ENCODE measurements at regions not wholly inside any gene's neighbourhood (a gene's known extent, or its start where the extent isn't known, plus 50 kb on each side); places are given as distances from the start of the nearest gene placed in this dataset.
"Not testable (repeated sequence)": the region's sequence is repeated elsewhere in the genome, so short reads cannot be mapped to it uniquely, and the experiment has no call there.

DNA sequence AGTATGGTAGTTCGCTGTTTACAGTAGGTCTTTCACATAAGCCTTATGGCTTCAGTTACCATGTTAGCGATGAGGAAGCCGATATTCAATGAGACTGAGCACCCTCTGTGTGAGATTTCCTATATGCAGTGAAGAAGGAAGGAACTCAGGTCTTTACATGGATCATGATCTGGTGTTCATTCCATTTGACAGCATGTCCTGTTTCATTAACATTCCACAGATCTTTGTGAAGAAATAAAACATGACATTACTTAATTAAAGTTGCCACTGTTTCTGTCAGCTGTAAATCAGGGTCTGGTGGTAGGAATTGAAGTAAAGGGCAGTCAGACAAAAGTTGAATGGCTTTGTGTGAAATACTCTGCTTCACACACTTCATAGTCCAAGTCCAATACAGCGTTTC lies 768.6 kb downstream of the ZPLD1 start:
- no peak for DNase-seq

- DNase-seq = no peak
Observed at GRCh38 chr3:103210583-103210982, 775.8 kb downstream of the ZPLD1 start.

- DNase-seq = no peak
Observed at GRCh38 chr3:103218146-103218545, 783.3 kb downstream of the ZPLD1 start.

DNA sequence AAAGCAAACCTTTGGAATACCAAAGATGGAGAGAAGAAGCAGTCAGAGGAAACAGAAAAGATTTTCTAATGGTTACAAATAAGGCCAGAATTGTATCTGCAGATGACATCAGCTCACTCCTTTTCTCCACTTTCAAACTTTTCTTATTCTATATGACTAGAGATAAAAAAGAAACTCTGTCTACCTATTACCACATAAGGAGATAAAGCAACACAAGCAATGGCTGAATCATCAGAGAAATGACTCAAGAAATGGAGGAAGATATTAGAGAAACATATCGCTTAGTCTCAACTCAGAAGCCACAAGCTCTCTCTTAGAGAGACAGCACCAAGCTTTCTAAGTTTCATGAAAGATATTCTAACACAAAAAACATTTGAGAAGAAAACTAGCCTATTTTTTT lies 784.0 kb downstream of the ZPLD1 start:
- DNase-seq = no peak

DNA sequence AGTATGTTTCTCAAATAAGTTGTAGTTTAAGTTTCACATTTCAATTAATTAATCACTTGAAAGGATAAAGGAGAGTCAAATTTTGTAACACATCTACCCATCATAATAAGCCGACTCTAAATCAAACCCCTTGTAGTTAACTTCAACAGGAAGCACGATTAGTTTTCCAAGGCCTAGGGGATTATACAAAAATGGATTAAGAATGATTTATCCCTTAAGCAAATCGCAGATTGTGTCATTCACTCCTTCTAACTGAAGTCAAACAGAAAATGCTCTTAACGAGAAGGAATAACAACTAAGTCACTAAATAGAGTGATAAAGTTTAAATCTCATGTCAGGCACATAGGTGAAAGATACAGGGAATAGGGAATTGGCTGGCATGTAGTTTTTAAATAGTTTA lies 792.8 kb downstream of the ZPLD1 start:
- no peak for DNase-seq

- DNase-seq = no peak
Observed at GRCh38 chr3:103247459-103247858, 812.6 kb downstream of the ZPLD1 start.

DNA sequence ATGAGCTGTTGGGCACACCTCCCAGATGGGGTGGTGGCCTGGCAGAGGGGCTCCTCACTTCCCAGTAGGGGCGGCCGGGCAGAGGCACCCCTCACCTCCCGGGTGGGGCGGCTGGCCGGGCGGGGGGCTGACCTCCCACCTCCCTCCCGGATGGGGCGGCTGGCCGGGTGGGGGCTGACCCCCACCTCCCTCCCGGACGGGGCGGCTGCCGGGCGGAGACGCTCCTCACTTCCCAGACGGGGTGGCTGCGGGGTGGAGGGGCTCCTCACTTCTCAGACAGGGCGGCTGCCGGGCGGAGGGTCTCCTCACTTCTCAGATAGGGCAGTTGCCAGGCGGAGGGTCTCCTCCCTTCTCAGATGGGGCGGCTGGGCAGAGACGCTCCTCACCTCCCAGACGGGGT lies 820.0 kb downstream of the ZPLD1 start:
- DNase-seq = not testable (repeated sequence)

GRCh38 chr3:103269287-103269686 lies 834.5 kb downstream of the ZPLD1 start:
- DNase-seq = no peak

DNA sequence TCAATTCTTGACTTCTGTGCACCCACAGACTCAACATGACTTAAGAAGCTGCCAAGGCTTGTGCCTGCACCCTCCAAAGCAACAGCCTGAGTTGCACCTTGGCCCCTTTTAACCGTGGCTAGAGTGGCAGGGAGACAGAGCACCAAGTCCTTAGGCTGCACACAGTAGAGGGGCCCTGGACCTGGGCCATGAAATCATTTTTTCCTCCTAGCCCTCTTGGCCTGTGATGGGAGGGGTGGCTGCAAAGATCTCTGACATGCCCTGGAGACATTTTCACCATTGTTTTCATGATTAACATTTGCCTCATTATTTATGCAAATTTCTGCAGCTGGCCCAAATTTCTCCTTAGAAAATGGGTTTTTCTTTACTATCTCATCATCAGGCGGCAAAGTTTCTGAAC lies 836.8 kb downstream of the ZPLD1 start:
- no peak for DNase-seq

DNA sequence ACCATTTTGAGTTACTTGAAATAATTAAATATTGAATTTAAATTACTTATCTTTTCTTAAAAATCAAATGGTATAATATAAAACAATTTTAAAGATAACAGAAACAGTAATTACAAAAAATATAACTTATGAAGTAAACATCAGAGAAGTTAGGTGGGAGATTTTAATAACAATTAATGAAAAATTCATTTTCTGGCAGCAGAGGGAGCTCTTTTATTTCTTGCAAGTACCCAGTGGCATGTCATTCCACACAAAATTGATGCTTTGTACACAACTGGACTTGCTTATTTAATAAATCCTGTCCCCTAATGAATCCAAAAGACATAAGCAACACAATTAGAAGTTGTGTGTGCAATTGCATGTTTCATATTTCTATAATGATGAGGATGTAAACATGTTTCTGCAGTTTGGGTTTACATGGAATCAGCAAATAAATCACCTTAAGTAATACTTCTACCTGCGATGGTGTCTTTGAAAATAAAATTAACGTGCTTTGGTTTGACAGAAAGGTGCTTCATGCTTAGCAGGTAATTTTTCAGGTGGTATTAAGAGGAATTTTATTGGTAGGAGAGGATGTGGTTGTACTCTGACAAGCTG lies 861.3 kb downstream of the ZPLD1 start:
- no peak for DNase-seq

DNA sequence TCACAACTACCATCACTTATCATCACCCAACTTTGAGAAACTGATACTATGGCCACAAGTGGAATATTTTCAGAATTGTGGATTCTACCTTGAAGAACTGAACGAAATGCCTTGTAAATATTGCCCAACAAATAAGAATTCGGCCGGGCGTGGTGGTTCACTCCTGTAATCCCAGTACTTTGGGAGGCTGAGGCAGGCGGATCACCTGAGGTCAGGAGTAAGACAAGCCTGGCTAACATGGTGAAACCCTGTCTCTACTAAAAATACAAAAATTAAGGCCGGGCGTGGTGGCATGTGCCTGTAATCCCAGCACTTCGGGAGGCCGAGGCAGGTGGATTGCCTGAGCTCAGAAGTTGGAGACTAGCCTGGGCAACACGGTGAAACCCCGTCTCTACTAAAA lies 862.7 kb downstream of the ZPLD1 start:
- not testable (repeated sequence) for DNase-seq

GRCh38 chr3:103306104-103306503 lies 871.3 kb downstream of the ZPLD1 start:
- no peak for DNase-seq

DNA sequence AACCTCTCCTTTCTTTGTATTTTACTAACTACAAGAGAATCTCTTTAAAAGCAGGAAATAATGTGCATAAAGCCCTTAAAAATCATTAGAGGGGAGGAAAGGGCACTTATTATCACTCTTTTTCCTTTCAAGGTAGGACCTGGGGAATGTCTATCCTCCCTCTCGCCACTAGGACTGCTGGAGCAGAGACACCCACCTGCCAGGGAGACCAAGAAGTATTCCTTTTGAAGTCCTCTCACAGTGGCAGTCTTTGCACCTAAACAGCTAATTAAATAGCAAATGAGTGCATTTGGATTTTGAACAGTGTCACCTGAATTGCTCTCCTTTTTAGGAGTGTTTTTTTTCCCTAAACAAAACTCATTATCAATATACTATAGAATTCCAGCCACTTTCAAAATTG lies 874.1 kb downstream of the ZPLD1 start:
- no peak for DNase-seq

GRCh38 chr3:103319912-103320311 lies 885.1 kb downstream of the ZPLD1 start:
- no peak for DNase-seq

- DNase-seq = no peak
Observed at GRCh38 chr3:103337179-103337845, 902.5 kb downstream of the ZPLD1 start.

DNA sequence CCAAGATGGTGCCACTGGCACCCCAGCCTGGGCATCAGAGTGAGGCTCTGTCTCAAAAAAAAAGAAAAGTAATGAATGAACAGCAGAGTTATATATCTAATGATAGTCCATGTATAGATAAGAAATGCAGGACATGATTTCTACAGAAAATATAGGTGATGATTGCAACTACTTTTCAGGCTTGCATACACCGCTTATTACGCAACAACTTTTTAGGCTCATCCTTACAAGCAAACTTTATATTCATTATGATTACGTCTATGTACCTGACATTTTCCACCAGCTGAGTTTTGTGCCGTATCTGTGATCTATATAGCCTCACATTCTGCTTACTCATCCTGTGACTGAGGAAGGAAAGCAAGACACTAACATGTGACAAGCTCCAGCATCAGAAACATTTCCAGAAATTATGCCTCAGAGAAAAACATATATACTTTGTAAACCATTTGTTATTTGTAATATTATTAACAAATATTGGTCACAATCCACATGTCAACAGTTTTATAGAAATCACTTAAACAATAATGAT lies 906.3 kb downstream of the ZPLD1 start:
- DNase-seq = no peak

GRCh38 chr3:103342205-103342731 lies 907.5 kb downstream of the ZPLD1 start:
- no peak for DNase-seq

- no peak for DNase-seq
Observed at GRCh38 chr3:103349760-103350159, 914.9 kb downstream of the ZPLD1 start.

DNA sequence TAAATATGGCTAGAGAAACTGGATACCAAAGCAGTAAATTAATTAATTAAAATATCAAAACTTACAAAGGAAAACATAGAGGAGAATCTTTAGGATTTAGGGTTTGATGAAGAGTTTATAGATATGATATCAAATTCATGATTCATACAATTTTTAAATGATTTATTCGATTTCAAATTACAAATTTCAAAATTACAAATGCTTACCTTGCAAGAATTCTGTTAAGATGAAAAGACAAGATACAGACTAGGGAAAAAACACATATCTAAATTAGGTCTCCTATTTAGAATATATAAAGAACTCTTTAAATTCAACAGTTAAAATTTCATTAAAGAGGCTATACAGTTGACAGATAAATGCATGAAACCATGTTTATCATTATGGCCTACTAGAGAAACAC lies 930.7 kb downstream of the ZPLD1 start:
- no peak for DNase-seq

DNA sequence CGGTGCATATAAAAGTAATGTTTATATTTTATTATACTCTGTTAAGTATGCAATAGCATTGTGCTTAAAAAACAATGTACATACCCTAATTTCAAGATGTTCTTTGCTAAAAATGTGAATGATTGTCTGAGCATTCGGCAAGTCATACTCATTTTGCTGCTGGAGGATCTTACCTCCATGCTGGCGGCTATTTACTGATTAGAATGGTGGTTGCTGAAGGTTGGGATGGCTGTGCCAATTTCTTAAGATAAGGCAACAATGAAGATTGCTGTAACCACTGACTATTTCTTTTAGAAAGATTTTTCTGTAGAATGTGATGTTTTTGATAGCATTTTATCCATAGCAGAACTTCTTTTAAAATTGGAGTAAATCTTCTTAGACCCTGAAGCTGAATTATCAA lies 932.7 kb downstream of the ZPLD1 start:
- no peak for DNase-seq

GRCh38 chr3:103371411-103371810 lies 936.6 kb downstream of the ZPLD1 start:
- no peak for DNase-seq

GRCh38 chr3:103372031-103372430 lies 937.2 kb downstream of the ZPLD1 start:
- no peak for DNase-seq

- no peak for DNase-seq
Observed at GRCh38 chr3:103380391-103380790, 945.6 kb downstream of the ZPLD1 start.

DNA sequence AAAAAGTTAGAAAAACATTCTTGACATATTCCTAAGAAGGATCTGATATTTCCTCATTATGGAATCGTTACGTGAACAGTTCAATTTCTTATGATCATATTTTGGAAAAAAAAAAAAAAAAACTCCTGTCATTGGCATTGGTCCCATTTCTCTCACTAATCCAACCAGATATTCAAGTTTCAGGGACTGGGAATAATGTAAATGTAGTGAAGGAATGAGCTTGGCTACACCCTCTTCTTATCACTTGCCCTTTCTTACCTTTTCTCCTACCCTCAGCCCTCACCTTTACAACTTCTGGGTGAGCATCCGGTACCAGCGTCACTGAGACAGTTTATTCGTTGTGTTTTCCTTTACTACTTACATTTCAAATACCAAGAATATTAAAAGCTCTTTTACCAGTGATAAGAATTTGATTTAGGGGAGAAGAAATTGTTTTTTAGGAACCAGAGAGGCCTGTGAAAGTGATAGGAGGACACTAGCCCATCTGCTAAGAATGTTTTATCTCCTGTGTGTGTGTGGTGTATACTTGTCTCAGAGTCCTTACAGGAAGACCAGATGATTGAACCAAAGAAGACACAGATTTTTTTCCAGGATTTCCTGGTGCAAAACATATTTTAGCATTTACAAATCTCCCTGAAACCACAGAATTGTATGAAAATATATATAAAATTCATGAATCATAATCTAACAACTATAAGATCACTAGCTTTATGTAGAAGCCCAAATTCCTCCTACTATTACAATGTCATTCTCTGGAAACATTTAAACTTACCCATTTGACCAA lies 946.7 kb downstream of the ZPLD1 start:
- no peak for DNase-seq

Data from CD4-positive, alpha-beta T cell treated with Interleukin-17A for 1 hour (primary cell).